Loucy (cell line): ENCODE measurements at regions not wholly inside any gene's neighbourhood (a gene's known extent, or its start where the extent isn't known, plus 50 kb on each side); places are given as distances from the start of the nearest gene placed in this dataset.

Source experiments
- H2AFZ ChIP-seq: fragments of 200-600 bp; sonication (generic); 2 replicates; pipeline ENCODE4 v1.6.0; 2016; ENCODE audit warnings: antibody characterized with exemption, mild to moderate bottlenecking, low read length, moderate library complexity
- H3F3A ChIP-seq: fragments of 200-600 bp; 2 replicates; pipeline ENCODE4 v1.6.0; 2016; ENCODE audit warnings: antibody characterized with exemption, low read depth, mild to moderate bottlenecking
- H3K27me3 ChIP-seq: fragments of 200-600 bp; sonication (generic); 2 replicates; pipeline ENCODE4 v1.6.1; 2014; ENCODE audit warnings: low read length, mild to moderate bottlenecking; ENCODE audit not compliant: insufficient read depth, poor library complexity, severe bottlenecking
- H3K36me3 ChIP-seq: fragments of 200-600 bp; sonication (generic); 2 replicates; pipeline ENCODE4 v1.6.1; 2016; ENCODE audit warnings: low read length; ENCODE audit not compliant: insufficient read depth
- H3K4me1 ChIP-seq: fragments of 200-600 bp; sonication (generic); 2 replicates; pipeline ENCODE4 v1.5.1; 2014; ENCODE audit warnings: low read length, mild to moderate bottlenecking; ENCODE audit not compliant: insufficient read depth, poor library complexity, severe bottlenecking
- H3K4me2 ChIP-seq: fragments of 200-600 bp; sonication (generic); 2 replicates; pipeline ENCODE4 v1.6.0; 2014; ENCODE audit warnings: antibody characterized with exemption, low read length, low read depth, mild to moderate bottlenecking; ENCODE audit not compliant: poor library complexity, severe bottlenecking
- H3K4me3 ChIP-seq: fragments of 200-600 bp; sonication (generic); 2 replicates; pipeline ENCODE4 v1.5.1; 2014; ENCODE audit warnings: low read length, mild to moderate bottlenecking, mixed read lengths; ENCODE audit not compliant: poor library complexity, severe bottlenecking
- H3K79me2 ChIP-seq: fragments of 200-600 bp; sonication (generic); 2 replicates; pipeline ENCODE4 v1.6.1; 2014; ENCODE audit warnings: low read length; ENCODE audit not compliant: insufficient read depth
- H3K9ac ChIP-seq: fragments of 200-600 bp; sonication (generic); 2 replicates; pipeline ENCODE4 v1.6.0; 2014; ENCODE audit warnings: mild to moderate bottlenecking, low read depth, low read length, moderate library complexity; ENCODE audit not compliant: poor library complexity, severe bottlenecking
- H3K9me2 ChIP-seq: fragments of 200-600 bp; sonication (generic); replicated peaks from 2 replicates; pipeline ENCODE4 v1.6.1; 2016; ENCODE audit warnings: low read depth, low read length, mixed read lengths
- H3K9me3 ChIP-seq: fragments of 200-600 bp; sonication (generic); 2 replicates; pipeline ENCODE4 v1.6.1; 2014; ENCODE audit warnings: mild to moderate bottlenecking, antibody characterized with exemption, low read length, low read depth; ENCODE audit not compliant: insufficient read depth
- H4K20me1 ChIP-seq: fragments of 200-600 bp; sonication (generic); 2 replicates; pipeline ENCODE4 v1.6.0; 2014; ENCODE audit warnings: antibody characterized with exemption, low read length, mild to moderate bottlenecking; ENCODE audit not compliant: insufficient read depth, poor library complexity, severe bottlenecking
- CTCF ChIP-seq: fragments of 200-600 bp; sonication (generic); conservative IDR thresholded peaks from 2 replicates; pipeline ENCODE4 v1.5.1; 2014; ENCODE audit warnings: mild to moderate bottlenecking, antibody characterized with exemption, low read length
- EZH2phosphoT487 ChIP-seq: fragments of 200-600 bp; IDR thresholded peaks from 2 replicates; pipeline ENCODE4 v1.6.1; 2018; ENCODE audit warnings: antibody characterized with exemption, mild to moderate bottlenecking, moderate library complexity, borderline replicate concordance

GRCh38 chr2:239575931-239576445 is 175.2 kb upstream of the HDAC4 start:
- Histone ChIP-seq H2AFZ (no peak overlapping the region), H3K36me3 (no peaks in the 10 kb centered on the region), H3K9me3 (peaks cover 11% of the 10 kb centered on the region; the same call in 1 of the 2 replicates), H3K4me2 (no peak overlapping the region), H4K20me1 (no peaks in the 10 kb centered on the region), H3K9ac (no peak overlapping the region), H3K27me3 (no peaks in the 10 kb centered on the region), H3K4me3 (no peak overlapping the region), H3F3A (no peaks in the 10 kb centered on the region), H3K4me1 (no peaks in the 10 kb centered on the region), H3K79me2 (no peaks in the 10 kb centered on the region), H3K9me2 (no peaks in the 10 kb centered on the region)
- TF ChIP-seq CTCF (no peak), EZH2phosphoT487 (no peak)

- H3K4me2 ChIP-seq: no peak overlapping the region
Measured at GRCh38 chr2:239574434-239575156, 173.8 kb upstream of the HDAC4 start.

GRCh38 chr2:239574054-239574433 is 173.2 kb upstream of the HDAC4 start:
- no peak overlapping the region for H3K4me3 ChIP-seq
- H3K9ac ChIP-seq: no peak overlapping the region
- no peaks in the 10 kb centered on the region for H3F3A ChIP-seq
- H3K79me2 ChIP-seq: no peaks in the 10 kb centered on the region
- TF ChIP-seq EZH2phosphoT487 (no peak), CTCF (no peak)
- H3K4me2 ChIP-seq: no peak overlapping the region
- peaks cover 14% of the 10 kb centered on the region; the same call in 1 of the 2 replicates for H3K9me3 ChIP-seq
- H3K4me1 ChIP-seq: no peaks in the 10 kb centered on the region
- H3K27me3 ChIP-seq: no peaks in the 10 kb centered on the region
- no peaks in the 10 kb centered on the region for H3K9me2 ChIP-seq
- H4K20me1 ChIP-seq: no peaks in the 10 kb centered on the region
- no peaks in the 10 kb centered on the region for H3K36me3 ChIP-seq
- H2AFZ ChIP-seq: no peak overlapping the region

More at GRCh38 chr2:239574434-239575156, 173.8 kb upstream of the HDAC4 start:
- H3K9me3 ChIP-seq: peaks cover 14% of the 10 kb centered on the region; the same call in 1 of the 2 replicates
- no peaks in the 10 kb centered on the region for H4K20me1 ChIP-seq
- no peaks in the 10 kb centered on the region for H3K4me1 ChIP-seq
- no peaks in the 10 kb centered on the region for H3K36me3 ChIP-seq
- no peaks in the 10 kb centered on the region for H3K27me3 ChIP-seq
- no peak overlapping the region for H3K9ac ChIP-seq
- H3K9me2 ChIP-seq: no peaks in the 10 kb centered on the region
- H3F3A ChIP-seq: no peaks in the 10 kb centered on the region
- no peak overlapping the region for H3K4me3 ChIP-seq
- H3K79me2 ChIP-seq: no peaks in the 10 kb centered on the region
- TF ChIP-seq EZH2phosphoT487: no peak
- TF ChIP-seq CTCF: no peak
- H2AFZ ChIP-seq: no peak overlapping the region
